Prostate gland (tissue), 2 donors: ENCODE measurements at regions not wholly inside any gene's neighbourhood (a gene's known extent, or its start where the extent isn't known, plus 50 kb on each side); places are given as distances from the start of the nearest gene placed in this dataset.

Source experiments
- DNase-seq: peaks from one replicate; pipeline ENCODE4 v3.0.0-alpha.2; 2019; ENCODE audit warnings: low spot score
- H3K27ac ChIP-seq, 2 donors: fragments of 200-600 bp; sonication (generic); 2 replicates each; pipeline ENCODE4 v1.5.1; 2017 to 2019
- H3K27me3 ChIP-seq: fragments of 200-600 bp; sonication (generic); replicated peaks from 2 replicates; pipeline ENCODE4 v1.5.1; 2019; ENCODE audit not compliant: insufficient read depth
- H3K36me3 ChIP-seq, 2 donors: fragments of 200-600 bp; sonication (generic); 1 replicate in 1 of 2; 2 replicates in 1 of 2; pipeline versions ENCODE4 v1.5.1 to v1.8.1; 2017 to 2019
- H3K4me1 ChIP-seq: fragments of 200-600 bp; sonication (generic); replicated peaks from 2 replicates; pipeline ENCODE4 v1.5.1; 2019
- H3K4me3 ChIP-seq, 2 donors: fragments of 200-600 bp; sonication (generic); 2 replicates each; pipeline ENCODE4 v1.5.1; 2017 to 2019
- H3K9me3 ChIP-seq: fragments of 200-600 bp; sonication (generic); 2 replicates; pipeline ENCODE4 v1.5.1; 2017
- CTCF ChIP-seq, 4 experiments: fragments of 200-600 bp in 2 of 4; fragments of 450-650 bp in 2 of 4; sonication (generic) in 2 of 4; IDR thresholded peaks; 1 replicate in 3 of 4; 2 replicates in 1 of 4; pipeline ENCODE4 v1.5.1; 2016 to 2019; ENCODE audit warnings: antibody characterized with exemption in 4 of 4, mild to moderate bottlenecking in 2 of 4, moderate library complexity in 2 of 4
- POLR2A ChIP-seq: fragments of 450-650 bp; IDR thresholded peaks from one replicate; pipeline ENCODE4 v1.6.1; 2016; ENCODE audit warnings: antibody characterized with exemption, mild to moderate bottlenecking
- POLR2AphosphoS5 ChIP-seq: sonication (generic); formaldehyde crosslinking; IDR thresholded peaks from one replicate; pipeline ENCODE4 v1.6.1; 2017; ENCODE audit warnings: antibody characterized with exemption
- WGBS: methylation state at CpG from one replicate; pipeline ENCODE4 v1.1.5; 2018; 5-methylcytosine and 5-hydroxymethylcytosine counted together
- intact Hi-C: fragments of 100-400 bp; cut with DNase I; formaldehyde crosslinking; loops from one replicate; pipeline ENCODE4 v1.14.2; 2022

DNA sequence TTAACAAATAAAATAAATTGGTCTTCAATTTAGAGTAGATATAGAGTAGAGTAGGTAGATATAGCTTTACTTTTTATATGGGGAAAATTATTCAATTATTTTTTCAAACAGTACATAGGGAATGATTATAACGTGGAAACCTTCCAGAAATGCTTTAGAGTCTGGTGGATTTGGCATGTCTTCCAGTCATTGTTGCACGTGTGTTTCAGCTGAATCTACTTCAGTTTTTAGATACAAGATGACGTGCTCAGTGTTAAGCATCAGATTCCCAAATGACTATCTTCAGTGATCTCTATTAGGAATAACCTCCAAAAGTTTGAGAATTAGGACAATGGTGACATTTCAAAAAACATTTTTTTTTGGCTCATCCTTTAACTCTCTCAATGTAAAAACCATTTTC, 616.9 kb downstream of the ANKRD50 start:
- Histone ChIP-seq H3K4me1 (no peaks in the 10 kb centered on the region), H3K4me3 (no peak overlapping the region), H3K9me3 (no peaks in the 10 kb centered on the region), H3K36me3 (no peaks in the 10 kb centered on the region), H3K27ac (no peak overlapping the region), H3K27me3 (no peaks in the 10 kb centered on the region)
- DNase-seq = no peak
- 49% methylated on average over 3 of the region's 3 CpGs for WGBS
- TF ChIP-seq POLR2A (no peak), CTCF (IDR thresholded peaks at IDR 0.05) (no peak), POLR2AphosphoS5 (no peak)
- intact Hi-C loops = no loop called here

DNA sequence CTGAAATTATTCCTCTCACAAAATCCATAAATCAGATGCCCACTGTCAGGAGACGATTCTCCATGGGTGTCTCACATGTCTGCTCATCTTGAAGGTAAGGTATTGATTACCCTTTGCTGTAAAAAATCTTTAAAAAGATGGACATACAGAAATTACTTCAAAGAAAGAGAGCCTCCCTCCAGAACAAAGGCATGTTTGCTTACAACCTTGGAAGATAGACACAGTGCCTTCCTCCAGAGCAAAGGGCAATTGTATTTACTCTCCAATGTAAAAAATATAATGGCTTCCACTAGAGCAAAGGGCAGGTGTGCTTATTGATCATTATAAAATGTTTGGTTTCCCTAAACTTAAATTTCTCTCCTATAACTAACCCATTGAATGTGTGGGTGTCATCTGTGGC, 616.2 kb downstream of the ANKRD50 start:
- no peak overlapping the region for H3K27ac ChIP-seq
- intact Hi-C loops = no loop called here
- no peak for TF ChIP-seq POLR2A
- TF ChIP-seq POLR2AphosphoS5 = no peak
- no peak for TF ChIP-seq CTCF (IDR thresholded peaks at IDR 0.05)
- H3K4me1 ChIP-seq = no peaks in the 10 kb centered on the region
- no peak overlapping the region for H3K4me3 ChIP-seq
- H3K9me3 ChIP-seq = no peaks in the 10 kb centered on the region
- H3K36me3 ChIP-seq = no peaks in the 10 kb centered on the region
- H3K27me3 ChIP-seq = no peaks in the 10 kb centered on the region
- DNase-seq = no peak
- 70% methylated on average over 1 of the region's 1 CpG for WGBS

- intact Hi-C loops = no loop called here
- TF ChIP-seq POLR2AphosphoS5 (no peak), CTCF (IDR thresholded peaks at IDR 0.05) (no peak), POLR2A (no peak)
- WGBS = 100% methylated on average over 1 of the region's 1 CpG
- Histone ChIP-seq H3K27ac (no peak overlapping the region), H3K27me3 (no peaks in the 10 kb centered on the region), H3K4me3 (no peak overlapping the region), H3K4me1 (no peaks in the 10 kb centered on the region), H3K36me3 (no peaks in the 10 kb centered on the region), H3K9me3 (no peaks in the 10 kb centered on the region)
- no peak for DNase-seq
Measured at GRCh38 chr4:124097447-124097846, 615.1 kb downstream of the ANKRD50 start.

DNA sequence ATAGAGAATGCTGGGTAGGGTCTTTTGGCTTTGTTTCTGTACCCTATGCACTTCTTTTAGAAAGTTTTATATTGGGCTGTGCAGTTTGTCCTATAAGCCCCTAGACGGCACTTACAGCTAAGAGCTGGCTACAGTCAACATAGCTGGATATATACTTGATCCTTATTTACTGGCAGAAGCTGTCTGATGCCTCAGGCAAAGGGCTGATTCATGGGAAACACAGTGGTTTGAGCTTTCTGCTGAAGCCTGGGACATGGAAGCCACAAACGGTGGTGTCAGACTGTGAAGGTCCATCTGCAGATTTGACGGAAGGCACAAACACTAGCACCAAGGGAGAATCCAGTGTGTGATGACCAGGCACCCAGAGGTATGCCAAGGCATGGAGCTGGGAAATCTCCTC, 608.4 kb downstream of the ANKRD50 start:
- Histone ChIP-seq H3K27ac (no peak overlapping the region), H3K9me3 (no peaks in the 10 kb centered on the region), H3K4me1 (no peaks in the 10 kb centered on the region), H3K27me3 (no peaks in the 10 kb centered on the region), H3K36me3 (no peaks in the 10 kb centered on the region), H3K4me3 (no peak overlapping the region)
- no peak for DNase-seq
- 90% methylated on average over 3 of the region's 3 CpGs for WGBS
- no peak for TF ChIP-seq CTCF (IDR thresholded peaks at IDR 0.05)
- TF ChIP-seq POLR2A = no peak
- no peak for TF ChIP-seq POLR2AphosphoS5
- intact Hi-C loops = no loop called here

- Histone ChIP-seq H3K9me3 (no peaks in the 10 kb centered on the region), H3K4me1 (no peaks in the 10 kb centered on the region), H3K36me3 (no peaks in the 10 kb centered on the region), H3K27ac (no peak overlapping the region), H3K27me3 (no peaks in the 10 kb centered on the region), H3K4me3 (no peak overlapping the region)
- 81% methylated on average over 3 of the region's 3 CpGs for WGBS
- no peak for DNase-seq
- intact Hi-C loops = no loop called here
- no peak for TF ChIP-seq POLR2AphosphoS5
Measured at GRCh38 chr4:124104628-124105027, 607.9 kb downstream of the ANKRD50 start.
